GM04504 (cell line): ENCODE measurements at regions not wholly inside any gene's neighbourhood (a gene's known extent, or its start where the extent isn't known, plus 50 kb on each side); places are given as distances from the start of the nearest gene placed in this dataset.
"Not testable (repeated sequence)": the region's sequence is repeated elsewhere in the genome, so short reads cannot be mapped to it uniquely, and the experiment has no call there.

Source experiments
- DNase-seq: peaks from one replicate; pipeline ENCODE4 v3.0.0-alpha.2; 2012; ENCODE audit warnings: low read depth

GRCh38 chr4:160493206-160493605, 1390.3 kb downstream of the RAPGEF2 start:
- DNase-seq, result no peak

GRCh38 chr4:160495356-160495755, 1392.5 kb downstream of the RAPGEF2 start:
- DNase-seq, result no peak

- DNase-seq, result no peak
Observed at GRCh38 chr4:160498211-160498610, 1395.3 kb downstream of the RAPGEF2 start.

- DNase-seq, result no peak
Observed at GRCh38 chr4:160505724-160506123, 1402.8 kb downstream of the RAPGEF2 start.

- DNase-seq, result no peak
Observed at GRCh38 chr4:160510928-160511327, 1408.0 kb downstream of the RAPGEF2 start.

- DNase-seq, result no peak
Observed at GRCh38 chr4:160514126-160514525, 1411.2 kb downstream of the RAPGEF2 start.

- DNase-seq, result no peak
Observed at GRCh38 chr4:160523231-160523630, 1420.4 kb downstream of the RAPGEF2 start.

GRCh38 chr4:160537681-160538080, 1434.8 kb downstream of the RAPGEF2 start:
- DNase-seq, result no peak

GRCh38 chr4:160546201-160546600, 1443.3 kb downstream of the RAPGEF2 start:
- DNase-seq, result no peak

- DNase-seq, result not testable (repeated sequence)
Observed at GRCh38 chr4:160549951-160550519, 1447.2 kb downstream of the RAPGEF2 start.

GRCh38 chr4:160562661-160563060, 1459.8 kb downstream of the RAPGEF2 start:
- DNase-seq, result no peak

- DNase-seq, result no peak
Observed at GRCh38 chr4:160563552-160564282, 1460.8 kb downstream of the RAPGEF2 start.

GRCh38 chr4:160567634-160568033, 1464.8 kb downstream of the RAPGEF2 start:
- DNase-seq, result no peak

- no peak for DNase-seq
Observed at GRCh38 chr4:160570271-160570670, 1467.4 kb downstream of the RAPGEF2 start.

- DNase-seq, result not testable (repeated sequence)
Observed at GRCh38 chr4:160574272-160574671, 1471.4 kb downstream of the RAPGEF2 start.

- DNase-seq, result no peak
Observed at GRCh38 chr4:160580581-160580980, 1477.7 kb downstream of the RAPGEF2 start.

GRCh38 chr4:160592258-160592657, 1489.4 kb downstream of the RAPGEF2 start:
- DNase-seq, result no peak

GRCh38 chr4:160595646-160596045, 1492.8 kb downstream of the RAPGEF2 start:
- DNase-seq, result no peak

GRCh38 chr4:160604541-160604940, 1501.7 kb downstream of the RAPGEF2 start:
- no peak for DNase-seq

GRCh38 chr4:160611181-160611580, 1508.3 kb downstream of the RAPGEF2 start:
- DNase-seq, result no peak

GRCh38 chr4:160631044-160631443, 1528.2 kb downstream of the RAPGEF2 start:
- DNase-seq, result no peak

GRCh38 chr4:160652790-160653189, 1511.0 kb downstream of the FSTL5 start:
- no peak for DNase-seq

- DNase-seq, result no peak
Observed at GRCh38 chr4:160675550-160675949, 1488.2 kb downstream of the FSTL5 start.

- no peak for DNase-seq
Observed at GRCh38 chr4:160685729-160686128, 1478.1 kb downstream of the FSTL5 start.
